Panc1 (cell line): ENCODE measurements at regions not wholly inside any gene's neighbourhood (a gene's known extent, or its start where the extent isn't known, plus 50 kb on each side); places are given as distances from the start of the nearest gene placed in this dataset.

Experiments
- ATAC-seq: fragments of 200-7000 bp; cut with Tn5 transposase; 2 replicates; pipeline ENCODE4 v1.9.1; 2020; ENCODE audit warnings: mild to moderate bottlenecking, moderate library complexity
- BruUV-seq: library from RNA; stranded (reverse); fragments of 400-500 nt; replicated peaks from 2 replicates; lab custom pipeline; 2021; lab: Mats Ljungman, UMichigan
- CTCF ChIA-PET: fragments of 300-600 bp; sonication (Branson Sonifier 250); formaldehyde crosslinking; loops from one replicate; lab custom pipeline; 2022; ENCODE audit warnings: antibody characterized with exemption; lab: Charles Lee
- POLR2A ChIA-PET: fragments of 300-600 bp; sonication (Branson Sonifier 250); formaldehyde crosslinking; loops from one replicate; lab custom pipeline; 2022; ENCODE audit warnings: antibody characterized with exemption; lab: Charles Lee
- DNase-seq: peaks from one replicate; pipeline ENCODE4 v3.0.0-alpha.2; 2010; ENCODE audit warnings: low read depth, low spot score
- H3K27ac ChIP-seq: 2 replicates; pipeline ENCODE4 v1.5.1; 2011; ENCODE audit warnings: mild to moderate bottlenecking, low read length, inconsistent platforms
- H3K27me3 ChIP-seq: fragments of 200-500 bp; sonication (Bioruptor generic); 2 replicates; pipeline ENCODE4 v1.6.0; 2014; ENCODE audit warnings: low read length, inconsistent platforms; ENCODE audit not compliant: control insufficient read depth, insufficient read depth
- H3K36me3 ChIP-seq: fragments of 200-500 bp; sonication (Bioruptor generic); 2 replicates; pipeline ENCODE4 v1.5.1; 2014; ENCODE audit warnings: inconsistent platforms, mild to moderate bottlenecking, low read length, moderate library complexity; ENCODE audit not compliant: control insufficient read depth, insufficient read depth
- H3K4me1 ChIP-seq: 2 replicates; pipeline ENCODE4 v1.5.1; 2011; ENCODE audit warnings: inconsistent platforms, mild to moderate bottlenecking, low read length, moderate library complexity; ENCODE audit not compliant: control insufficient read depth, insufficient read depth
- H3K4me3 ChIP-seq, 2 experiments: 2 replicates each; pipeline ENCODE4 v1.5.1; 2011 to 2012; ENCODE audit warnings: low read depth in 2 of 2, low read length in 2 of 2, mild to moderate bottlenecking in 2 of 2, inconsistent platforms in 1 of 2, moderate library complexity in 1 of 2
- H3K9me3 ChIP-seq: fragments of 200-500 bp; sonication (Bioruptor generic); 2 replicates; pipeline ENCODE4 v1.5.1; 2014; ENCODE audit warnings: low read depth, mild to moderate bottlenecking, inconsistent platforms, low read length, moderate library complexity; ENCODE audit not compliant: control insufficient read depth, insufficient read depth
- POLR2AphosphoS5 ChIP-seq: IDR thresholded peaks from 2 replicates; pipeline ENCODE4 v1.6.1; 2012; ENCODE audit warnings: mild to moderate bottlenecking, low read depth, low read length, moderate library complexity
- SIN3A ChIP-seq: IDR thresholded peaks from 2 replicates; pipeline ENCODE4 v1.6.1; 2012; ENCODE audit warnings: low read depth, mild to moderate bottlenecking, low read length, moderate library complexity, borderline replicate concordance; ENCODE audit not compliant: insufficient read depth
- TCF7L2 ChIP-seq: IDR thresholded peaks from 2 replicates; pipeline ENCODE4 v1.6.1; 2011; ENCODE audit warnings: mild to moderate bottlenecking, low read depth, low read length, inconsistent platforms
- in situ Hi-C: cut with HindIII; loops from 2 replicates; pipeline ENCODE4 v1.10.0; 2016; ENCODE audit warnings: low sequenced_read_pairs, low pct_unique_long_range_greater_than_20kb
- intact Hi-C: fragments of 100-400 bp; cut with micrococcal nuclease; formaldehyde crosslinking; loops from one replicate; pipeline ENCODE4 v1.10.0; 2022; ENCODE audit not compliant: unreplicated experiment
- TF ChIP-seq, protein P1 (sequence below), 2 experiments: IDR thresholded peaks; 2 replicates each; pipeline ENCODE4 v1.6.1; 2011 to 2012; ENCODE audit warnings: low read depth in 2 of 2, control low read depth in 1 of 2, low read length in 1 of 2, mild to moderate bottlenecking in 1 of 2, moderate library complexity in 1 of 2; ENCODE audit not compliant: insufficient read depth in 1 of 2
- TF ChIP-seq, protein P2 (sequence below): fragments of 450-650 bp; IDR thresholded peaks from 2 replicates; pipeline ENCODE4 v1.5.1; 2017; ENCODE audit warnings: mild to moderate bottlenecking

DNA sequence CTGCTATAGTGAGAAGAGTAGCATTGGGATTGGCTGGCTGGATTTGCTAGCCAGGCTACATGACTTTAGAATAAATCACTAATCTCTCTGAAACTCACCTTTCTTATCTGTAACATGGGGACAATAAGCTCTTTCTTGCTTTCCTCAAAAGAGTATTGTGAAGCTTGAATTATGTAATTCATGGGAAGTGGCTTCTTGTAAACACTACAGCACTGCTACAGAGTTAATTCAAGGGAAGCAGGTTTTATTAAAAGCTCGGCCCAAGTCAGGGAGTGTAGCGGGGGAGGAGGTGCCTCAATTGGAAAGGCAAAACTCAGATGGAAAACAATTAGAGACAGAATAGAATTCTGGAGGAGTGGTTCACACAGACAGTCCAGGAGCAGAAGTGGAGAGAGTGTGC, 100.9 kb upstream of the CELF4 start:
- ChIA-PET CTCF (no interaction called here), POLR2A (interaction anchor here (0.8 kb wide), 1 partner anchor 840 kb away, joined by 3 read pairs; no protein-coding TSS in a partner anchor)
- Histone ChIP-seq H3K27ac (no peak overlapping the region), H3K36me3 (no peaks in the 10 kb centered on the region), H3K27me3 (no peaks in the 10 kb centered on the region), H3K4me3 (no peak overlapping the region), H3K9me3 (no peaks in the 10 kb centered on the region), H3K4me1 (no peaks in the 10 kb centered on the region)
- no peak for ATAC-seq
- in situ Hi-C loops = no loop called here
- intact Hi-C loops = no loop called here
- no TSS peak for BruUV-seq
- DNase-seq = no peak
- TF ChIP-seq TCF7L2 = no peak
- no peak for TF ChIP-seq POLR2AphosphoS5
- TF ChIP-seq, protein P1, sequence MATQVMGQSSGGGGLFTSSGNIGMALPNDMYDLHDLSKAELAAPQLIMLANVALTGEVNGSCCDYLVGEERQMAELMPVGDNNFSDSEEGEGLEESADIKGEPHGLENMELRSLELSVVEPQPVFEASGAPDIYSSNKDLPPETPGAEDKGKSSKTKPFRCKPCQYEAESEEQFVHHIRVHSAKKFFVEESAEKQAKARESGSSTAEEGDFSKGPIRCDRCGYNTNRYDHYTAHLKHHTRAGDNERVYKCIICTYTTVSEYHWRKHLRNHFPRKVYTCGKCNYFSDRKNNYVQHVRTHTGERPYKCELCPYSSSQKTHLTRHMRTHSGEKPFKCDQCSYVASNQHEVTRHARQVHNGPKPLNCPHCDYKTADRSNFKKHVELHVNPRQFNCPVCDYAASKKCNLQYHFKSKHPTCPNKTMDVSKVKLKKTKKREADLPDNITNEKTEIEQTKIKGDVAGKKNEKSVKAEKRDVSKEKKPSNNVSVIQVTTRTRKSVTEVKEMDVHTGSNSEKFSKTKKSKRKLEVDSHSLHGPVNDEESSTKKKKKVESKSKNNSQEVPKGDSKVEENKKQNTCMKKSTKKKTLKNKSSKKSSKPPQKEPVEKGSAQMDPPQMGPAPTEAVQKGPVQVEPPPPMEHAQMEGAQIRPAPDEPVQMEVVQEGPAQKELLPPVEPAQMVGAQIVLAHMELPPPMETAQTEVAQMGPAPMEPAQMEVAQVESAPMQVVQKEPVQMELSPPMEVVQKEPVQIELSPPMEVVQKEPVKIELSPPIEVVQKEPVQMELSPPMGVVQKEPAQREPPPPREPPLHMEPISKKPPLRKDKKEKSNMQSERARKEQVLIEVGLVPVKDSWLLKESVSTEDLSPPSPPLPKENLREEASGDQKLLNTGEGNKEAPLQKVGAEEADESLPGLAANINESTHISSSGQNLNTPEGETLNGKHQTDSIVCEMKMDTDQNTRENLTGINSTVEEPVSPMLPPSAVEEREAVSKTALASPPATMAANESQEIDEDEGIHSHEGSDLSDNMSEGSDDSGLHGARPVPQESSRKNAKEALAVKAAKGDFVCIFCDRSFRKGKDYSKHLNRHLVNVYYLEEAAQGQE (IDR thresholded peaks at IDR 0.05; ENCODE audit: insufficient read depth in 1 of 2, low read depth in 2 of 2, low read length in 1 of 2) = no peak
- TF ChIP-seq, protein P2, sequence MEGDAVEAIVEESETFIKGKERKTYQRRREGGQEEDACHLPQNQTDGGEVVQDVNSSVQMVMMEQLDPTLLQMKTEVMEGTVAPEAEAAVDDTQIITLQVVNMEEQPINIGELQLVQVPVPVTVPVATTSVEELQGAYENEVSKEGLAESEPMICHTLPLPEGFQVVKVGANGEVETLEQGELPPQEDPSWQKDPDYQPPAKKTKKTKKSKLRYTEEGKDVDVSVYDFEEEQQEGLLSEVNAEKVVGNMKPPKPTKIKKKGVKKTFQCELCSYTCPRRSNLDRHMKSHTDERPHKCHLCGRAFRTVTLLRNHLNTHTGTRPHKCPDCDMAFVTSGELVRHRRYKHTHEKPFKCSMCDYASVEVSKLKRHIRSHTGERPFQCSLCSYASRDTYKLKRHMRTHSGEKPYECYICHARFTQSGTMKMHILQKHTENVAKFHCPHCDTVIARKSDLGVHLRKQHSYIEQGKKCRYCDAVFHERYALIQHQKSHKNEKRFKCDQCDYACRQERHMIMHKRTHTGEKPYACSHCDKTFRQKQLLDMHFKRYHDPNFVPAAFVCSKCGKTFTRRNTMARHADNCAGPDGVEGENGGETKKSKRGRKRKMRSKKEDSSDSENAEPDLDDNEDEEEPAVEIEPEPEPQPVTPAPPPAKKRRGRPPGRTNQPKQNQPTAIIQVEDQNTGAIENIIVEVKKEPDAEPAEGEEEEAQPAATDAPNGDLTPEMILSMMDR = no peak
- TF ChIP-seq SIN3A = no peak

DNA sequence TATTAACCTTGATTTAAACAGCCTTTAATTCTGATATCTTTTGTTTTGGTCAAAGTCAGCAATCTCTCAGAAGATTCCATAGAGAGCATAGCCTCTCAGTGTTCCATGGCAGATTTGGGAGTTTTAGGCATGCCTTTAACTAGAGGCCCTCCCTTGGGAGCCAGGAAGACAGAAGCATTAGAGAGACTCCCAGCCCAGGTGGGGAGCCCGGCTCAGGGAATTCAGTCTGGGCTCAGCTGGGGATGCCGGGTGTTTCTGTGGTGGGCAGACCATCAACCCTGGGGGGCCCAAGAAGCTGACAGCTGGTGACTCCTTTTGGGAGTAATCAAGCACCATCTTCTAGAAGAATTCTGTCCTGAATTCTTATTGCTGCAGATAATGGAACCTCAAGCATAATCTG, 99.7 kb upstream of the CELF4 start:
- DNase-seq (no peak), ATAC-seq (no peak)
- intact Hi-C loops = no loop called here
- ChIA-PET POLR2A (no interaction called here), CTCF (no interaction called here)
- Histone ChIP-seq H3K27me3 (no peaks in the 10 kb centered on the region), H3K9me3 (no peaks in the 10 kb centered on the region), H3K27ac (no peak overlapping the region), H3K4me3 (no peak overlapping the region), H3K4me1 (no peaks in the 10 kb centered on the region), H3K36me3 (no peaks in the 10 kb centered on the region)
- BruUV-seq = no TSS peak
- TF ChIP-seq SIN3A (no peak), POLR2AphosphoS5 (no peak), TCF7L2 (no peak)
- TF ChIP-seq, protein P2 = no peak
- TF ChIP-seq, protein P1 (IDR thresholded peaks at IDR 0.05; ENCODE audit: insufficient read depth in 1 of 2, low read depth in 2 of 2, low read length in 1 of 2) = no peak
- in situ Hi-C loops = no loop called here
